GM18505 (cell line): ENCODE measurements at regions not wholly inside any gene's neighbourhood (a gene's known extent, or its start where the extent isn't known, plus 50 kb on each side); places are given as distances from the start of the nearest gene placed in this dataset.

Experiments
- ATAC-seq: cut with Tn5 transposase; IDR thresholded peaks from one replicate; pipeline ENCODE4 v1.9.1; 2021; ENCODE audit not compliant: unreplicated experiment
- POLR2A ChIP-seq: IDR thresholded peaks from 4 replicates; pipeline ENCODE4 v1.6.1; 2011; ENCODE audit warnings: borderline replicate concordance; ENCODE audit not compliant: insufficient read depth, insufficient read length; ENCODE audit errors: extremely low read depth

GRCh38 chr7:36005293-36005692, 147.8 kb upstream of the EEPD1 start:
- no peak for ATAC-seq
- no peak for TF ChIP-seq POLR2A

GRCh38 chr7:36005876-36006275, 147.2 kb upstream of the EEPD1 start:
- no peak for TF ChIP-seq POLR2A
- ATAC-seq: no peak

GRCh38 chr7:36006636-36007229, 146.3 kb upstream of the EEPD1 start:
- ATAC-seq: no peak
- TF ChIP-seq POLR2A: no peak

GRCh38 chr7:36010656-36011587, 142.1 kb upstream of the EEPD1 start:
- ATAC-seq: no peak
- TF ChIP-seq POLR2A: no peak

GRCh38 chr7:36011588-36011965, 141.5 kb upstream of the EEPD1 start:
- no peak for ATAC-seq
- no peak for TF ChIP-seq POLR2A

- TF ChIP-seq POLR2A: no peak
- ATAC-seq: no peak
Measured at GRCh38 chr7:36013246-36014014, 139.6 kb upstream of the EEPD1 start.

GRCh38 chr7:36014961-36015360, 138.1 kb upstream of the EEPD1 start:
- TF ChIP-seq POLR2A: no peak

GRCh38 chr7:36015733-36016132, 137.3 kb upstream of the EEPD1 start:
- ATAC-seq: no peak

More at GRCh38 chr7:36014961-36015360, 138.1 kb upstream of the EEPD1 start:
- no peak for ATAC-seq

GRCh38 chr7:36016648-36017047, 136.4 kb upstream of the EEPD1 start:
- ATAC-seq: no peak
- TF ChIP-seq POLR2A: no peak

More at GRCh38 chr7:36015733-36016132, 137.3 kb upstream of the EEPD1 start:
- no peak for TF ChIP-seq POLR2A

GRCh38 chr7:36017111-36017510, 135.9 kb upstream of the EEPD1 start:
- no peak for TF ChIP-seq POLR2A
- no peak for ATAC-seq

- no peak for ATAC-seq
Measured at GRCh38 chr7:36018816-36019484, 134.1 kb upstream of the EEPD1 start.

GRCh38 chr7:36019538-36019937, 133.5 kb upstream of the EEPD1 start:
- ATAC-seq: no peak
- no peak for TF ChIP-seq POLR2A

More at GRCh38 chr7:36018816-36019484, 134.1 kb upstream of the EEPD1 start:
- no peak for TF ChIP-seq POLR2A

GRCh38 chr7:36019980-36020379, 133.1 kb upstream of the EEPD1 start:
- no peak for ATAC-seq
- no peak for TF ChIP-seq POLR2A
